DOHH2 (cell line): ENCODE measurements at regions not wholly inside any gene's neighbourhood (a gene's known extent, or its start where the extent isn't known, plus 50 kb on each side); places are given as distances from the start of the nearest gene placed in this dataset.

ENCODE experiments used
- CTCF ChIP-seq: fragments of 200-600 bp; sonication (generic); IDR thresholded peaks from one replicate; pipeline ENCODE4 v1.5.1; 2014; ENCODE audit warnings: antibody characterized with exemption, mild to moderate bottlenecking, low read depth, low read length; ENCODE audit not compliant: poor library complexity, severe bottlenecking
- EZH2phosphoT487 ChIP-seq: fragments of 200-600 bp; sonication (generic); IDR thresholded peaks from 2 replicates; pipeline ENCODE4 v1.6.1; 2017; ENCODE audit warnings: borderline replicate concordance, mild to moderate bottlenecking, antibody characterized with exemption, low read length, moderate library complexity, mixed read lengths

GRCh38 chr3:89714237-89714636 is 606.8 kb downstream of the EPHA3 start:
- TF ChIP-seq CTCF (no peak), EZH2phosphoT487 (no peak)
